HuH-7.5 (cell line): ENCODE measurements at regions not wholly inside any gene's neighbourhood (a gene's known extent, or its start where the extent isn't known, plus 50 kb on each side); places are given as distances from the start of the nearest gene placed in this dataset.

Source experiments
- DNase-seq: peaks from one replicate; pipeline ENCODE4 v3.0.0; 2011; ENCODE audit warnings: low spot score

- DNase-seq, result no peak
Measured at GRCh38 chrX:30950391-30950790, 61.3 kb upstream of the TAB3 start.

GRCh38 chrX:30949554-30949953 lies 60.5 kb upstream of the TAB3 start:
- DNase-seq, result no peak

GRCh38 chrX:30948626-30949025 lies 59.6 kb upstream of the TAB3 start:
- no peak for DNase-seq

- DNase-seq, result no peak
Measured at GRCh38 chrX:30948051-30948450, 59.0 kb upstream of the TAB3 start.

- DNase-seq, result no peak
Measured at GRCh38 chrX:30943984-30944383, 54.9 kb upstream of the TAB3 start.

GRCh38 chrX:30941898-30942297 lies 52.8 kb upstream of the TAB3 start:
- DNase-seq, result no peak

GRCh38 chrX:30939928-30940327 lies 50.9 kb upstream of the TAB3 start:
- DNase-seq, result peak; percentile 21
